ENCODE measurements at regions not wholly inside any gene's neighbourhood (a gene's known extent, or its start where the extent isn't known, plus 50 kb on each side); places are given as distances from the start of the nearest gene placed in this dataset.
A peak's percentile ranks its signal among the peaks of the same experiment; 100 is the strongest.

- Histone ChIP-seq H3K36me3 (ENCODE audit: insufficient read depth, low read length, poor library complexity, severe bottlenecking) (no peaks in the 10 kb centered on the region), H3K4me3 (ENCODE audit: low read depth, low read length, poor library complexity, severe bottlenecking) (no peak overlapping the region), H3K27ac (ENCODE audit: low read depth, low read length, poor library complexity, severe bottlenecking) (no peak overlapping the region), H3K27me3 (replicated peaks; ENCODE audit: insufficient read depth, low read depth, low read length, poor library complexity) (peaks cover 2% of the 10 kb centered on the region), H3K9me3 (ENCODE audit: low read depth, low read length, poor library complexity, severe bottlenecking) (no peaks in the 10 kb centered on the region), H3K4me1 (ENCODE audit: insufficient read depth, low read length, poor library complexity, severe bottlenecking) (no peaks in the 10 kb centered on the region)
- no peak for DNase-seq (ENCODE audit: low spot score)
- POLR2A ChIA-PET (ENCODE audit: low non-redundant PET) = interaction anchor here (0.6 kb wide), 1 partner anchor 344 kb away, joined by 4 read pairs; no protein-coding TSS in a partner anchor
- CTCF ChIA-PET = no interaction called here
- no TSS peak for BruUV-seq (replicated peaks)
- TF ChIP-seq CTCF (conservative IDR thresholded peaks at IDR 0.05; ENCODE audit: low read depth, low read length) = no peak
- TF ChIP-seq EZH2 (IDR thresholded peaks at IDR 0.05; ENCODE audit: borderline replicate concordance, low read depth, low read length, poor library complexity, severe bottlenecking) = no peak
- intact Hi-C loops (cut with micrococcal nuclease; ENCODE audit: unreplicated experiment) = loop anchor here (5.0 kb wide), 1 partner anchor 140 kb away; no protein-coding TSS in a partner anchor
Measured at GRCh38 chr9:93822229-93822628, 132.9 kb downstream of the BARX1 start.

DNA sequence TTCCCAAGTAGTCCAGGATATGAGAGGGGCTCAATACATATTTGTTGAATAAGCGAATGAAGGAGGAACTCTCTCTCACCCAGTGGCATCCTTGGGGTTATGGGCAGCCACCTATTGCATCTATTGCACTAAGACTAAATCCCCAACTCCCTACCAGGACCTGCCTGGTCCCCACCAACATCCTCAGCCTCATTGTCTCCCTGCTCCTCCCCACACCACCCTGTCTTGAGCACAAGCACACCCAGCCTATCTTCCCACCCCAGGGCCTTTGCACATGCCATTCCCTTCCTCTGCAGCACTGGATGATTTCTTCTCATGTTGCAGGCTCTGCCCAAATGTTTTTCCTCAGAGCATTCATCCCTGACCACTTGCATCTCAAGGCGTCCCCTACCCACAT lies 133.8 kb downstream of the BARX1 start:
- CTCF ChIA-PET = no interaction called here
- intact Hi-C loops (cut with micrococcal nuclease; ENCODE audit: unreplicated experiment) = loop anchor here (5.0 kb wide), 1 partner anchor 141 kb away; no protein-coding TSS in a partner anchor
- POLR2A ChIA-PET (ENCODE audit: low non-redundant PET) = no interaction called here
- H3K36me3 ChIP-seq (ENCODE audit: insufficient read depth, low read length, poor library complexity, severe bottlenecking) = no peaks in the 10 kb centered on the region
- H3K4me1 ChIP-seq (ENCODE audit: insufficient read depth, low read length, poor library complexity, severe bottlenecking) = no peaks in the 10 kb centered on the region
- H3K4me3 ChIP-seq (ENCODE audit: low read depth, low read length, poor library complexity, severe bottlenecking) = no peak overlapping the region
- H3K27me3 ChIP-seq (replicated peaks; ENCODE audit: insufficient read depth, low read depth, low read length, poor library complexity) = peaks cover 11% of the 10 kb centered on the region
- H3K9me3 ChIP-seq (ENCODE audit: low read depth, low read length, poor library complexity, severe bottlenecking) = no peaks in the 10 kb centered on the region
- TF ChIP-seq CTCF (conservative IDR thresholded peaks at IDR 0.05; ENCODE audit: low read depth, low read length) = no peak
- no peak for TF ChIP-seq EZH2 (IDR thresholded peaks at IDR 0.05; ENCODE audit: borderline replicate concordance, low read depth, low read length, poor library complexity, severe bottlenecking)
- no peak for DNase-seq (ENCODE audit: low spot score)
- H3K27ac ChIP-seq (ENCODE audit: low read depth, low read length, poor library complexity, severe bottlenecking) = no peak overlapping the region
- BruUV-seq (replicated peaks) = no TSS peak

DNA sequence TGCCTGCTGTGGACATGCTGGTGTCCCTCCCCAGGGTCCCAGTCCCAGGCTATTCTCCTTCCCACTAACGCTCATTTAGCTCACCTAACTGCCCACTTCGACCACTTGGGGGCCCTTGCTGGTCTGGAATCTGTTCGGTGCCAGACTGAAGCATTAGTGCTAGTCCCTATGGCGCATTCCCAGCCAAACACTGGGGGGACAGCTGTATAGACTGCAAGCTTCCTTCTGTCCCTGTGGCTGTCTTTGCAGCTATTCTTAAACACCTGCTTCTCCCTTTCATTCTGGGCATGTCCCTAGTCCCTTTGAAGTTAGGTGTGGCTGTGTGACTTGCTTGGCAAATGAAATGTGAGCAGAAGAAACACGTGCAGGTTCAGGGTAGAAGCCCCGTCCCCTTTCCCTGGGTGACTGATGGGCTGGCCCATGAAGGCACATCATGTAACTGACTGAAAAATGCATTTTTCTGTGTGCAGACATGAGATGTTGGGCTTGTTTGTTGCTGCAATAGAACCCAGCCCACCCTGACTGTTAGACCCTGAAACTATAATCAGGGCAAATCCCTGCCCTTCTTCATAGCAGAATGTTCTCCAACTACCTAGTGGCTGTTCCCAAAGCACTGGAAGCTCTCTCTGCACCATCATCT lies 134.4 kb downstream of the BARX1 start:
- Histone ChIP-seq H3K4me3 (ENCODE audit: low read depth, low read length, poor library complexity, severe bottlenecking) (no peak overlapping the region), H3K27ac (ENCODE audit: low read depth, low read length, poor library complexity, severe bottlenecking) (no peak overlapping the region), H3K36me3 (ENCODE audit: insufficient read depth, low read length, poor library complexity, severe bottlenecking) (no peaks in the 10 kb centered on the region), H3K9me3 (ENCODE audit: low read depth, low read length, poor library complexity, severe bottlenecking) (no peaks in the 10 kb centered on the region), H3K27me3 (replicated peaks; ENCODE audit: insufficient read depth, low read depth, low read length, poor library complexity) (peaks cover 11% of the 10 kb centered on the region), H3K4me1 (ENCODE audit: insufficient read depth, low read length, poor library complexity, severe bottlenecking) (no peaks in the 10 kb centered on the region)
- TF ChIP-seq CTCF (conservative IDR thresholded peaks at IDR 0.05; ENCODE audit: low read depth, low read length) (0 out of 2 replicates have a peak, but pooled peaks have one; percentile 26), EZH2 (IDR thresholded peaks at IDR 0.05; ENCODE audit: borderline replicate concordance, low read depth, low read length, poor library complexity, severe bottlenecking) (no peak)
- no peak for DNase-seq (ENCODE audit: low spot score)
- ChIA-PET POLR2A (ENCODE audit: low non-redundant PET) (no interaction called here), CTCF (no interaction called here)
- intact Hi-C loops (cut with micrococcal nuclease; ENCODE audit: unreplicated experiment) = loop anchor here (5.0 kb wide), 1 partner anchor 142 kb away; no protein-coding TSS in a partner anchor
- BruUV-seq (replicated peaks) = no TSS peak

All from A673 (cell line).